ENCODE measurements at regions not wholly inside any gene's neighbourhood (a gene's known extent, or its start where the extent isn't known, plus 50 kb on each side); places are given as distances from the start of the nearest gene placed in this dataset.

DNA sequence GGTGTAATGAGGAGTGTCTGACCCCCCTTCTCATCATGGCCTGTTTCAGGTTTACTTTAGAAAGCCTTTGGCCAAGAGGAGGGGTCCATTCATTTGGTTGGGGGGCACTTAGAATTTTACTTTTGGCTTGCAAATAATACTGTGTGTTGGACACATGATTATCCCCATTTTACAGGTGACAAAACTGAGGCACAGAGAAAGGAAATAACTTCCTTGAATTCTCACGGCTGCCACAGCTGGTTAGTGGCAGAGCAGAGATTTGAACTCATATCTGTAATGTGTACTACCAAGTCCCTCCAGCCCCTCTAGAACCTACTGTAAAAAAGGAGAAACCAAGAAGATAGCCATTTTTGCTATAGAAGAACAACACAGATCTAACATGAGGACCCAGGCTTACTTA lies 124.8 kb upstream of the NDUFV2 start:
- TF ChIP-seq, protein P1, sequence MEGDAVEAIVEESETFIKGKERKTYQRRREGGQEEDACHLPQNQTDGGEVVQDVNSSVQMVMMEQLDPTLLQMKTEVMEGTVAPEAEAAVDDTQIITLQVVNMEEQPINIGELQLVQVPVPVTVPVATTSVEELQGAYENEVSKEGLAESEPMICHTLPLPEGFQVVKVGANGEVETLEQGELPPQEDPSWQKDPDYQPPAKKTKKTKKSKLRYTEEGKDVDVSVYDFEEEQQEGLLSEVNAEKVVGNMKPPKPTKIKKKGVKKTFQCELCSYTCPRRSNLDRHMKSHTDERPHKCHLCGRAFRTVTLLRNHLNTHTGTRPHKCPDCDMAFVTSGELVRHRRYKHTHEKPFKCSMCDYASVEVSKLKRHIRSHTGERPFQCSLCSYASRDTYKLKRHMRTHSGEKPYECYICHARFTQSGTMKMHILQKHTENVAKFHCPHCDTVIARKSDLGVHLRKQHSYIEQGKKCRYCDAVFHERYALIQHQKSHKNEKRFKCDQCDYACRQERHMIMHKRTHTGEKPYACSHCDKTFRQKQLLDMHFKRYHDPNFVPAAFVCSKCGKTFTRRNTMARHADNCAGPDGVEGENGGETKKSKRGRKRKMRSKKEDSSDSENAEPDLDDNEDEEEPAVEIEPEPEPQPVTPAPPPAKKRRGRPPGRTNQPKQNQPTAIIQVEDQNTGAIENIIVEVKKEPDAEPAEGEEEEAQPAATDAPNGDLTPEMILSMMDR (optimal IDR thresholded peaks at IDR 0.05 in 1 of 3, IDR thresholded peaks at IDR 0.05 in 1 of 3, conservative IDR thresholded peaks at IDR 0.05 in 1 of 3; ENCODE audit: extremely low read depth in 1 of 3, insufficient read depth in 2 of 3, low read length in 3 of 3) = no peak
- TF ChIP-seq EZH2 (IDR thresholded peaks at IDR 0.05; ENCODE audit: low read length) = no peak
